GM19395 (cell line): ENCODE measurements at regions not wholly inside any gene's neighbourhood (a gene's known extent, or its start where the extent isn't known, plus 50 kb on each side); places are given as distances from the start of the nearest gene placed in this dataset.
"Not testable (repeated sequence)": the region's sequence is repeated elsewhere in the genome, so short reads cannot be mapped to it uniquely, and the experiment has no call there.

ENCODE experiments used
- ATAC-seq: cut with Tn5 transposase; IDR thresholded peaks from one replicate; pipeline ENCODE4 v1.9.1; 2021; ENCODE audit warnings: mild to moderate bottlenecking, moderate library complexity; ENCODE audit not compliant: unreplicated experiment

DNA sequence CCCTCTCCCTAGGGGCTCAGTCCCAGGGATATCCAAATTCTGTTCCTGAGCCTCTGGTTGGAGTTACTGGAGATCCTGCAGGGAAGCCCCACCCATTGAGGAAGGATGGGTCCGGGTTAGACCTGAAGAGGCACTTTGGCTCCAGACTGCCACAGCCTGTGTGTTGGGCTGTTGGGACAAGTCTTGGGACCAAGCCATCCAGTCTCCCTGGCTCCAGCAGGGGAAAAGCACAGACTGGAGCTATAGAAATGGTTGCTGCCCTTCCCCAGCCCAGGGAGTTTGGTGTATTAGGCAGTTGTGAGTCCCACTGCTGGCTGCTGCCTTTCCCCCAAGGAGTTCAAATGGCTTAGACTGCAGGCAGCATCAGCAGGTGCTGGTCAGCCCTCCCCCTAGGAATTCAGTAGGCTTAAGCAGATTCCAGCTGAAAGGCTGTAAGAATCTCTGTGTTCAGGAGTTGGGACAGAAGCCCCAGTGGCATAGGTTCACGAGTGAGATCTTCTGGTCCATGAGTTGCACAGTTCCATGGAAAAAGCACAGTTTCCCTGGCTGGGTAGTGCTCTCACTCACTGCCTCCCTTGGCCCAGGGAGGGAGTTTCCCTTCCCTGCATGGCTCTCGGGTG lies 344.0 kb upstream of the EPHA5 start:
- no peak for ATAC-seq

DNA sequence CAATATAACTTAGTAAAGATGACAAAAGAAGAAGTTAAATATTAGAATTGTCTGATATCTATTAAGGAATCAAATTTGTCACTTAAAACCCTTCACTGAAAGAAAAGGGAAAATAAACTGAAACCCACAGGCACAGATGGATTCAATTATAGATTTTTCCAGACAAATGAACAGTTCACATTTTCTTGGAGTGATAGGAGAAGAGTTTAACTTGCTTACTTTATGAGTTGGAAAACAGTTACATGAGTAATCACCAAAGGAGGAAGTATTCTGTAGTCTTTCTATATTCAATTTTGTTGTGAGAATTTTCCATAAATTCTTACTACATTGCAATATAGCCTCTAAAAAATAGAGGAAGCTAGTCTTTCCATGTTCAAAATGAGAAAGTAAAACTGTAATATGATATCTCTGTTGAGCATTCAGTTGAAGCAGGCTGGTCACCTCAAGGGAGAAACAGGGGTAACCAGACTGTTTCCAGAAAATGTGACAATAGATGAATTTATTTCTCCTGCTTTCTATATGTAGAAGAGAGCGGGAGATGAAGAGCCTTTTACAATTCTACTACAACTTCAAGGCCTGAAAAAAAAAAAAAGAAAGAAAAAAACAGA lies 330.3 kb upstream of the EPHA5 start:
- ATAC-seq, result no peak

DNA sequence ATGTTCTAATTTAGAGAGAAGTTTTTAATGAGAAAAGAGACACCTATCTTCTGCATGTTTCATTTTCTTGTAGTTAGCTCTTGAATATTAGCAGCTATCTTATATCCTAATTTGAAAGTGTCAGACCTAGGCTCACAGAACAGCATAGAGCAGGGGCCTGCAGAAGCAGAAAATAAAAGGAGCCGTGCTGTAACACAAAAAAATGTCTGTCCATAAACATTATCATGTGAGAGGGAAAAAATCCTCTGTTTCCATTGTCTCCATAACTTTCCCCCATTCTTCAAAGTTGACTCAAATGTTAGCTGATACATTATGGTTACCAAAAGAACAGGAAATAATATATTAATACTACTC lies 329.2 kb upstream of the EPHA5 start:
- no peak for ATAC-seq

DNA sequence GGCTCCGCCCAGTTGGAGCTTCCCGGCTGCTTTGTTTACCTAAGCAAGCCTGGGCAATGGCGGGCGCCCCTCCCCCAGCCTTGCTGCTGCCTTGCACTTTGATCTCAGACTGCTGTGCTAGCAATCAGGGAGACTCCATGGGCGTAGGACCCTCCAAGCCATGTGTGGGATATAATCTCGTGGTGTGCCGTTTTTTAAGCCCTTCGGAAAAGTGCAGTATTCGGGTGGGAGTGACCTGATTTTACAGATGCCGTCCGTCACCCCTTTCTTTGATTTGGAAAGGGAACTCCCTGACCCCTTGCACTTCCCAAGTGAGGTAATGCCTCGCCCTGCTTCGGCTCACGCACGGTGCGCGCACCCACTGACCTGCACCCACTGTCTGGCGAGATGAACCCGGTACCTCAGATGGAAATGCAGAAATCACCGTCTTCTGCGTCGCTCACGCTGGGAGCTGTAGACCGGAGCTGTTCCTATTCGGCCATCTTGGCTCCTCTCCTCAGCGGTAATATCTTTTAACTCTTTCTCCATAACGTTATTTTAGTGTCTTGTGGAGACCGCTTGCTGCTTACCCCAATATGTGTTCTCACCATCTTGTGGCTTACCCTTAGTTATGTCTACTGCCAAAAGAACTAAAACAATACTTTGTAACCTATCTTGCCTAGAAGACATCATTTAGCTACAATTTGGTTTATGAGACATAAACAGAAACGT lies 328.7 kb upstream of the EPHA5 start:
- ATAC-seq, result not testable (repeated sequence)

DNA sequence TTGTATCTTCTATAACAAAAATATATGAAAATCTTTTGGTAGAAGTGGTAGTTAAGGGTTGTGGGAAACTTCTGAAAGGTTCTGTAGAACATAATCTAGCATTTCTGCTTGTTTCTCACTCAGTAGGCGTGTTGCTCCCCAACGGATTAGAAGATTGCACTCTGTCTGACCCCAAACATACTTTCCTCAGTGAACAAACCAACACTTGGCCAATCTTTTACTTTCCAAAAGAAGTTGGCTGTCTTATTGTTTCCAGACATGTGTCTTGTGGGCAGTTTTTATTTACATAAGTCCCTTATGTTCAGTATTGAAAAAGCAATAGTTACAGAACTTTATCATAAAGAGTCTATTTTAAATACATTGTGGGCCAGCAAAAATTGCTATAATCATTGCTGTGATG lies 312.8 kb upstream of the EPHA5 start:
- ATAC-seq, result no peak

DNA sequence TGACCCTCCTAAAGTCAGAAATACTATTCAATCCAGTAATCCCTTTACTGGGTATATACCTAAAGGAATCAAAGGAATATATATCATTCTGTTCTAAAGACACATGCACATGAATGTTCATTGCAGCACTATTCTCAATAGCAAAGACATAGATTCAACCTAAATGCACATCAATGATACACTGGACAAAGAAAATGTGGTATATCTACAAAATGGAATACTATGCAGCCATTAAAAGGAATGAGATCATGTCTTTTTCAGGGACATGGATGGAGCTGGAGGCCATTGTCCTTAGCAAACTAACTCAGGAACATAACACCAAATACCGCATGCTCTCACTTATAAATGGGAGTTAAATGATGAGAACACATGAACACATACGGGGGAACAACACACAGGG lies 306.0 kb upstream of the EPHA5 start:
- no peak for ATAC-seq

DNA sequence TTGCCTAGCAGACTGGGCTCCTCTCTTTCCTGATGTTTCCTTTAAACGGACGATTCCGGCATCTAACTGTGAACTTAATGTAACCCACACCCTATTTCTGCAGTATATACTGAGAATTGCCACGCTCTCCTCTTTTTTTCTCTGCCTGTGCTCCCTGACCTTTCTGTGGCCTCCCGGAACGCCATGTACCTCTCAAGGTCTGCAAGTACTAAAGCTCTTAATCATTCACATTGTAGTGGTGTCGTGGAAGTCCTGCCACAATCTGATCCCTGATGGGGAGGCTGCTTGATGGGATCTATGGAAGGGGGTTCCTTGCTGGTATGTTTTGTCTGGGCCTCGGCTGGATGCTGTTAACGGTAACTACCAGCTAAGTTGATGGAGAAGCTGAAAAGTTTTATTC lies 302.9 kb upstream of the EPHA5 start:
- ATAC-seq, result no peak

DNA sequence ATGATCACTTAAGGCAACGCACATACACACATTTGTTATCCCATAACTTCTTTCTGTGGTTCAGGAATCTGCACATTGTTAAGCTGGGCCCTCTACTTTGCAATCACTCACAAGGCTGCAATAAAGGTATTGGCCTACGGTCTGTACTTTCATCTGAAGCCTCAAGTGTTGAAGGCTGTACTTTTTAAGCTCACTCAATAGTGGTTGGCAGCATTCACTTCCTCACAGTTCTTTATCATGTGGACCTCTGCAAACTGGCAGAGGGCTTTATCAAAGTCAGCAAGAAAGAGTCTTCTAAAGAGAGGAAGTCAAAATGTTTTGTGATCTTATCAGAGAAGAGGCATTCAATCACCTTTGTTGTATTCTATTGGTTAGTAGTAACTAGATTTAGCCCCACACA lies 301.4 kb upstream of the EPHA5 start:
- no peak for ATAC-seq

DNA sequence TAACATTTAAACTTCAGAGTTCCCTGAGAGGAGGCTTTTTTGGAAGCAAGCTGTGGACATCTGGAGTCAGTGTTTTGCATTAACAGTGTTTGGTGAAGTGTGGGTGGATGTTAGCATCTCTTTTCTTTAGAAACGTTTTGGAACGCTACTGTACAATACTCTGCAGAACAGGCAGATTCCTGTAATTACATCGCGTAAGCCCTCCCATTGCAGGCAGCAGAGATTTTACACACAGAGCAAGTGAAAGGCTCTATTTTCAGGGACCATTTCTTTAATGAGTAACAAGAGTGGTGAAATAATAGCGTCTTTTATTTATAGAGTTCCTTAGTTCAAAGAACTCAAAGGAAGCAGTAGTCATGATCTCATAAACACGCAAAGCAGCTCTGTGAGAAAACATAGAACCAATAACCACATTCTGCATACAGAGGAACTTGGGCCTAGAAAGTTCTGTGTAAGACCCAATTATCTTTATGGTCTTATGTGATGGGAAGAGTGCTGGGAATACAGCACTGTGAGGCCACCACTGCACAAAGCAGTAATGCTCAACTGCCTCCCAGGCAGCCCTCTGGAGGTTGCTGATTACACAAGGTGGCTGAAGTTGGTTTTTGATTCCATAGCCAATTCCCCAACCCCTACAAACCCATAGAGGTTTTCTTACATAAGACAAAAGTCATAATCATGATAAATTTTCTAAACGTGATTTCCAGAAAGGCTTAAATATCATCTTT lies 298.7 kb upstream of the EPHA5 start:
- ATAC-seq, result no peak

DNA sequence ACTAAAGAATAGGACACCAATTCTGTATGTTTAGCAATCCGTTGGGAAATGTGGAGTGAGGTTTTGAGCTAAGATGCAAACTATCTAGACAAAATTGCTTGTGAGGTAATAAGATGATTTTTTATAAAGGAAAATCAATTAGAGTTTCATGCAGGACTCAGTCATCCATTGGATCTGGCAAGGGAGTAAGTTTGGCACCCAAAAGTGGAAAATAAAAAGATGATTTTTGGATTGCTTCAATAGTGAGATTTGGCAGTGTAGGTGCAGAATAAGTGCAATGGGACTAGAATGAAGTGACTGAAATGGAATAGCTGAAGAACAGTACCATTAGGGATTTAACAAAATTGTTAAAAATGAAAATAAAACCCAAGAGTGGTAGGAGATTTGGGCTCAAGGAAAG lies 290.5 kb upstream of the EPHA5 start:
- no peak for ATAC-seq

DNA sequence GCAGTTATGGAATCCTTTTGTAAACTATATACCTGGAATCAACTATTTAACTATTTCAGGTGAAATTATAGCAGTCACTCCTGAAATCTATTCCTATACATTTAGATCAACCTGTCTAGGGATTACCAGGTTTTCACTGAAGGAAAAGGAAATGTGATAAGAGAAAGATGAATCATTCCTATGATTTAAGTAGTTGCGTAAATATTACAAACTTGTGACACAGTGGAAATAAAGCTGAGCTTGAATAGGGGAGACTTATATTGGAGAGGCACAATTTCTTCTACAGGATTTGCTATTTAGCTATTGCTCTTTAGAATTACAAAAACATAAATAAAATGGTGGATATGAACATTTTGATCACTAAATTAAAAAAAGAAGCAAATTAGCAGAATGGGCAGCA lies 284.1 kb upstream of the EPHA5 start:
- no peak for ATAC-seq

DNA sequence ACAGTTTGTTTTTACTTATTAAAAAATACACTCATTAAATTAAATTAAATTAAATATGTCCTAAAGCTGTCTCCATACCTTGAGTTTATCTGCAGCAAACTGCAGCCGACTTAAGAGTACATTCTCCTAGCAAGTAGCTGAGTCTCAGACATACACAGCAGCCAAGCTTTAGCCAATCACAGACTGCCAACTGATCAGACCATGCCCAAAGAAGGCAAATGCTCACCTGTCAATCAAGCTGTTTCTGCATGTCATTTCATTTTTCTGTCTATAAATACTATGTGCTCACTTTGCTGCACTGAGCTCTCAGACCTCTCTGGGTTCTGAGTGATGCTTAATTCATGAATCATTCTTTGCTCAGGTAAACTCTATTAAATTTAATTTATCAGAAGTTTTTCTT lies 280.9 kb upstream of the EPHA5 start:
- no peak for ATAC-seq

DNA sequence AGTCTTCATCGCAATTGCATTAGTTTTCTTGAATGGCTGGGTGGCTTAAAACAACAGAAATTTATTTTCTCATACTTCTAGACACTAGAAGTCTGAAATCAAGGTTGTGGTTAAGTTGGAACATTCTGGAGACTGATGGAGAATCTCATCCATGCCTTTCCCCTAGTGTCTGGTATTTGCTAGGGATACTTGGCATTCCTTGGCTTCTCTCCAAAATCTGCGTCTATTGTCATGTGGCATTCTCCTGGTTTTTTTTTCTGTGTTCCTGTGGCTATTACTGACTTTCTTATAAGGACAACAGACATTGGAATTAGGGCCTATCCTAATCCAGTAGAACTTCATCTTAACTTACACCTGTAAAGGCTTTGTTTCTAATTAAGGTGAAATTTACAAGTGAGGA lies 272.8 kb upstream of the EPHA5 start:
- no peak for ATAC-seq

DNA sequence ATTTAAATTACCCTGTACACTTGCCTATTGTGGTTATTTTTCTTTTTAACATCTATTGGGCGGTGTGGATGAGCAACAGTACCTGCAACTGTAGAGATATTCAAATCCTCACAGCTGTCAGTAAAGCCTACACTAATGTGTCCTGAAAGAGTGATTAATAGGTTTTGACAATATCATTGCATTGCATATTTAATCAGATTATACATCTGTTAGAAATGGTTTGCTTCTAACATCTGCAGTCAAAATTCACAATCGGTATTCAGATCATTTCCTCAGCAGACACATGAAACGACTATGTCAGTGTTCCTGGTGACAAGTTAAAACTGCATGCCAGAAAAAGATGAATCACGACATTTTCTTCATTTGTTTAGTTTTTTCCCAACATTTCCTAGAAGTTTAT lies 254.6 kb upstream of the EPHA5 start:
- ATAC-seq, result no peak

DNA sequence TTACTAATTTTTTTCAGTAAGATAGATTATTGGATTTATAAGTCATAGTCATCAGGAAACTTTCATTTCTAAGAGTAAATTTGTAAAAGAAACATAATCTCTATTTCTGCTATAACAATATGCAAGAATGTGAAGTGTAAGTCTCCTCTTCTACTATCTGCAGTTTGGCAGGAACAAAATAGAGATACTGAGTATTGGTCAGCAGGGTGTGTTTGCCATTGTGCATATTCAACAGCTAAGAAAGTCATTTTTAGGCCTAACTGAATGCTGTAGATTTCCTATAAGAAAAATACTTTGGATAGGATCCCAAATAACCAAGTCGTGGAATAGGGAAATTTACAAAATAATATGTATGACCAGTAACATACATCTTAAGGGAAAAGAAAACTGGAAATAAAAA lies 253.3 kb upstream of the EPHA5 start:
- ATAC-seq, result no peak

DNA sequence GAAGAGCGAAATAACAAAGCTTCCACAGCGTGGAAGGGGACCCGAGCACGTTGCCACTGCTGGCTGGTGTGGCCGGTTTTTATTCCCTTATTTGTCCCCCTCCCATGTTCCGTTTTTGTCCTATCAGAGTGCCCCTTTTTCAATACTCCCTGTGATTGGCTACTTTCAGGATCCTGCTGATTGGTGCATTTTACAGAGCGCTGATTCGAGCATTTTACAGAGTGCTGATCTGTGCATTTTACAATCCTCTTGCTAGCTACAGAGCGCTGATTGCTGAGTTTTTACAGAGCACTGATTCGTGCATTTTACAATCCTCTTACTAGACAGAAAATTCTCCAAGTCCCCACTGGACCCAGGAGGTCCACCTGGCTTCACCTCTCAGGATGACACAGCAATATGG lies 250.9 kb upstream of the EPHA5 start:
- no peak for ATAC-seq

DNA sequence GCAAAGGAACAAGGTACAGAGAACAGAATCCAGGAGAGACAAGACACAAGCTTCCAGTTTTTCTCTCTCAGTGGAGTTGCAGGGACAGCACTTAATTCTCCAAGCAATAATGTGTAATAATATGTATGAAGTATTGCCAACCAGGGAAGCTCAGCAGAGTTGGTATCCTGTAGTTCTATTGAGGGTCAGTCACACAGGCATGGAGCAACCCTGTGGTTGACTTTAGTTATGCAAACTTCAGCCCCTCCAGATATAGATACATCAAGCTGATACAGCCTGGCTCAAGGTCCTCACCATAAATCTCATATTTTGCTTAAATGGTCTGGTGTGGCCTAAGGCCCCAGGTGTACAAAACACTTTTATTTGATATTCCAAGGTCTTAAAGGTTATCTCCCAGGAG lies 248.6 kb upstream of the EPHA5 start:
- no peak for ATAC-seq

DNA sequence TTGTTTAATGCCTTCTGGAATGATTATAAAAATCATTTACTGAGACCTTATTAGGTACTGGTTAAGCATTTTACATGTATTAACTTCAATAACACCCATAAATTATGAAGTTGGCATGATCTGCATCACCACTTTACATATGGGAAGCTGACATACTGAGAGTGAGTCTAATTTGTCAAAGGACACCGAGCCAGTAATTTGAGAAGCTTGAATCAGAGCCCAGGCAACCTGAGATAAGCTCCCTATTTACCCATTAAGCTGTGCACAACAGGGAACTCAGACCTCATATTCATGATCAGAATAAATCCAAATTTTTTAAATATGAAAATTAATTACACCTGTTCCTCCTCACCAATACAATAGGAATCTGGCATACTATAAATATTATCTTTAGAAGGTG lies 247.9 kb upstream of the EPHA5 start:
- ATAC-seq, result no peak

DNA sequence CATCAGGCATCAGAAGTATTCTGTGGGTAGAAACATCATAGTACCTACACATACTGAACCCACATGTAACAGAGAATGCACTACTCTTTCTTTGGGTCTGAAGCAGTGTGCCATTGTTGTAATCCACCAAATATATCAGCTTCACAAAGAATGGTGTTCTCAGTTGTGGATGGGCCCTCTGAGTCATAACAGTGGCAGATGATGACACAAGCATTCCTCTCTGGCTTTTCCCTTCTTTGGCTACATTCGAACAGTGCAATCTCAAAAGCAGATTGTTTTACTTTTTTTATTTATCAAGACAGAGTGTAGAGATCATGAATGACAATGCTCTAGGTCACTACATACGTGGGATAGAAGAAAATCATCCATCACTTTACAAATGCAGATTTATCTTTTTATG lies 247.2 kb upstream of the EPHA5 start:
- no peak for ATAC-seq

DNA sequence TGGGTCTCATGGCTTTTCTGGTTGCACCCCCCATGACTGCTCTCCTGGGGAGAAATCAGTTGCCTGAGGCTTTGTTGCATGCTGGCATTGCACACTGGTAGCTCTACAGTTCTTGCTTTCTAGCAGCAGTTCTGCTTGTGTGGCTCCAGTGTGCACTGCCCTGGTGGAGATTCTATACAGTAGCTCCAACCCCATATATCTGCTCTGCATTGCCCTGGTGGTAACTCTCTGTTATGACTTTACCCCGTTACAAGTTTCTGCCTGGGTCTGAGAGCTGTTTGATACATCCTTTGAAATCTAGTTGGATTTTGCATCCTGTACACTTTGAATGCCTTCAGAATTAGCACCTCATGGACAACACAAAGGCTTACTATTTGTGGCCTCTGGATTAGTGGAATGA lies 241.4 kb upstream of the EPHA5 start:
- no peak for ATAC-seq

DNA sequence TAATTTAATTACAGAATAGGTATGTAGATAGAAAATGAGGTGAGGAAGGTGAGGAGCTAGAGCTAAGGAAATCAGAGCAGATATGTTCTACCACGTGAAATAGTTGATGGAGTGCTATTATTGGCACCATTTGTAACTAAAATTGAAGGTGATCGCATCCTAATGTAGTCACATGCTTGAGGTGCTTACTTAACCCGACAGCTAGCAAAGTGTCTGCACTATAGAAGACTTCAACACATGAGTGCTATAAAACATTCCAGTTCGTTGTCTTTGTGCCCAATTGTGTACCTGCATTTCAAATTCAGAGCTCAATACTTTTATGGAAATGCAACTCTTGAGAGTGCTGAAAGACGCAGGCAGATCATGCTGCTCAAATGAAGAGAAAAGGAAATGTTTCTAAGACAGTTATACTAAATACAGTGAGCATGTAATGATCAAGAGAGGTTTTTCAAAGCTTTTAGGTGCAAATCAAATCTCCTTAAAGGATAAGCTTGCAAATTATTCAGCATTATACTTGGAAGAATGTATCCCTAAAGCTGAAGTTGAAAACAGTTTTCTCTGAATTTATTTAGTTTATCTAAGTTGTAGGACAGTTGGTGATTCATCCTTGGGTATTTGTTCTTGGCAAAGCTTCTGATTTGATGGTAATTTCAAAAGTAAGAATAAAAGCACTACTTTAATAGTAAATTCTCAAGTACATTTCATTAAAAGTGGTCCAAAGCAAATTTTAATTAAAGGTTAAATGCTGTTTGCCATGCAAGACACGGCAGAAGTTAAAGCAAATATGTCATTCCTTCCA lies 223.9 kb upstream of the EPHA5 start:
- no peak for ATAC-seq
